Esophagus mucosa (tissue), 1 donor: ENCODE measurements at regions not wholly inside any gene's neighbourhood (a gene's known extent, or its start where the extent isn't known, plus 50 kb on each side); places are given as distances from the start of the nearest gene placed in this dataset.

ENCODE experiments used
- ATAC-seq: fragments of 200-7000 bp; cut with Tn5 transposase; one replicate; pipeline ENCODE4 v1.9.1; 2020
- donor health status: DM: yes; HTN: yes; CAD: no.

DNA sequence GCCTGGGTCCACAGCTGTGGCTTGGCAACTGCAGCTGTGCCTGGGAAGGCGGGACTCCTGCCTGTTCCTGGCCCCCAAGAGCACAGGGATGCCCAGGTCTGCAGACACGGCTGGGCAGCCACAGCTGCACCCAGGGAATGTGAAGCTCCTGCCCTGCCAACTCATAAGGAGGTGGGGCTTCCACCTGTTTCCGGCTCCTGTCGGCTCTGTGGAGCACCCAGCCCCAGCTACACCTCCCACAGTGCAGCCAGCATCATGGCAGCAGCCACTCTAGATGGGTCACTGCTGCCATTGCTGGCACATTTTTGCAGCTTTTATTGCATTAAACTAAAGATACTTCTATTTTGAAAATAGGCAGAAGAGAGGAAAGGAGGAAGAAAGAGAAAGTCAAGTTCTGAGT lies 207.9 kb downstream of the SAMD5 start:
- ATAC-seq: peak; percentile 54

DNA sequence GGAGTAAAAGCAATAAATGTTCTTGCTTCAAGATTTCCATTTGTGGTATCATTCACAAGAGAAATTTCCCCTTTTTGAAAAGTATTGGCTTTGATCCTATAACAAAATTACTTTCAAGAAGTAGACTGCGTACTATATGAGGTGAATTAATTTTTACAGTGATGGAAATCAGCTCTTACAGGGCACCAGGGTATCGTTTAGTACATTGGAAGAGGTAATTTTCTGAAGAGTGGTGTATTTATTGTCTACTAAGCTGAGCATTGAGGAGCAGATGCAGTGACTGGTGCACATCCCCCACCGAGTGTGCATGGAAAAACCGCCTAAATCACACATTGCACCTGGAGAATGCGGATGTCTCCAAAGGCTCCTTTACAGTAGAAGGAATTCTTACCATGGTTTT lies 209.5 kb downstream of the SAMD5 start:
- no peak for ATAC-seq

DNA sequence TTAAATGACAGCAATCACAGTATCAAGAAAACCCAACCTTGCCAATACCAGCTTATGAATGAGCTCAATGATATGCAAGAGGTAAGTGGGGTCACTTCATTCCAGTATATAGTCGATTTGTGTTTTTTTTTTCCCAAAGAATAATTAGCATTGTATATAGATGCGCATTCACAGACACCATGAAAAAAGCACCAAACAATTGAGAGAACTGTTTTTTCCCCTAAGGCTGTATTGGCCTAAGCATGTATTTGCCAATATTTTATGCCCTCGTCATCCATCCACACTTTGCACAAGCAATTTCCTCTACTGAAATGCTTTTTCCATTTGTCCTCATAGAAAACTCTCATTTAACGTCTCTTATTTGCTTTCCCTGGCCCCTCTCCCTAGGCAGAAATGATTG lies 213.7 kb downstream of the SAMD5 start:
- no peak for ATAC-seq

DNA sequence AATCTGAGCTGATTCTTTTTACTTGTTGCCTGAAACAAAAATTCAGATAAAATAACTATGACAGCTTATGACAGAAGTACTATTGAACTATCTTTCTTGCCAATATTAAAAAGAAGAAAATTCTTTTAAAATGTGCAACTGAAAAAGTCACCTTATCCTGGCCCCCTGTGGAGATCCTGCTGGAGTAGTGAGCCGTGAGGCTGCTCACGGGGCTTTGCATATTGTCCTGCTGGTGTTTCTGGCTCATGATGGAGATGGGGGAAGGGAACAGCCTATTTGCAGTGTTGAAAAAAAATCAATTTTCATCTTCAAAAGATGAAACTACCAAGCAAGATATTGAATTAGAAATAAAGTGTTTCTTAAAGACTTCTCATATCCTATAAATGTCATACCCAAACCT lies 216.0 kb downstream of the SAMD5 start:
- ATAC-seq: no peak

DNA sequence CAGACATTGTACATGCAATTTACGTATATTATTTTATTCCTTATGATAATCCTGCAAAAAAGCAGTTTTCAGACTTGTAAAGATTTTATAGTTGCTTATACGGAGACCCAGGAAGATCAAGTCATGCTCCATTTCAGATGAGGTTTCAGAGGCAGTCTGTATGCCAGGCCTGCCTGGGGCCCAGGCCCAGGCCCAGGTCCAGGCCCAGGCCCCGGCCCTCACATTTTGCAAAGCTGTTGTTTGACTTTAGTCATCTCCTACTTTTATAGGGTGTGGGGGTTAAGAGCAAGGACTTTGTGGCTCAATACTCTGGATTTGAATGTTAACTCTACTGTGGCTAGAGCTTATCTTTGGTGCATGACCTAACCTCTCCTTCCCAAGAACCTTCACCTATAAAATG lies 217.9 kb downstream of the SAMD5 start:
- ATAC-seq: no peak

DNA sequence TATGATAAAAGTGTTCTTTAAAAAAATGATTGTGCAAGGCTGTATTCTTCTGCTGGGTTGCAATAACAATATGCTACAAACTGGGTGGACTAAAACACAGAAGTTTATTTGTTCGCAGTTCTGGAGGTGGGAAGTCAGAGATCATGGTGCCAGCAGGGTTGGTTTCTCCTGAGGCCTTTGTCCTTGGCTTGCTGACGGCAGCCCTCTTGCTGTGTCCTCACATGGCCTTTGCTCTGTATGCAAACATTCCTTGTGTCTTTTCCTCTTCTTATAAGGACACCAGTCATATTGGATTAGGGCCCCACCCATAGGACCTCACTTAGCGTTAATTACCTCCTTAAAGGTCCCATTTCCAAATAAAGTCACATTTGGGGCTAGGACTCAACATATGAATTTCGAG lies 220.4 kb downstream of the SAMD5 start:
- no peak for ATAC-seq

DNA sequence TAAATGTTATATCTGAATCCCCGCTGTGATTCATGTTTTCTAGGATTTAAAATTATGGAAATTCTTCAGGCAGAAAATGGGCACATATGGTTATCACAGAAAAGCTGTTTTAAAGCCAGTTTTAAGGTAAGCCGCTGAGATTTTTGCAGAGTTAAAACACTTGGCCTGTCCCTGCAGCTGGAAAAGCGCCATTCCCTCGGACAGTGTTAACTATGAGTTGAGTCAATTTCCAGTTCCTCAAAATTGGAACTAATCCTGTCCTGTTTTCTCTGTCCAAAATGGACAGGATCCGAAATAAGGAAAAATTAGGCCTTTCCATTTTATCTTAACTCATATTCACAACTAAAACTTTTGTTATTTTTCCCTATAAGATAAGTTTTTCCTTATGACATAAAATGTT lies 225.2 kb downstream of the SAMD5 start:
- no peak for ATAC-seq

DNA sequence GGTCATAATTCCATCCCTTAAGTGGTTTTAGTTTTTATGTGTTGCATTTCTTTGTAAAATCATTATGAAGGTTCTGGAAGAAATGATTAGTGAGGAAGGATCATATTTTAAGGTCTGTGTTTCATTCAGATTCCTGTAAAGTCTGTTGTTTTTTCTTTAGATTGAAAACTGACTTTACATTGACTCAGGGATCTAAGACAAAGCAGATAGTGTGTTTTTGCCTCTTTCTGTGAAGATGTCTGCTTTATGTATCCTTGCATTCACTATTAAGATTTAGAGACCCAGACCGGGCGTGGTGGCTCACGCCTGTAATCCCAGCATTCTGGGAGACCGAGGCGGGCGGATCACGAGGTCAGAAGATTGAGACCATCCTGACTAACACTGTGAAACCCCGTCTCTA lies 225.7 kb downstream of the SAMD5 start:
- no peak for ATAC-seq

DNA sequence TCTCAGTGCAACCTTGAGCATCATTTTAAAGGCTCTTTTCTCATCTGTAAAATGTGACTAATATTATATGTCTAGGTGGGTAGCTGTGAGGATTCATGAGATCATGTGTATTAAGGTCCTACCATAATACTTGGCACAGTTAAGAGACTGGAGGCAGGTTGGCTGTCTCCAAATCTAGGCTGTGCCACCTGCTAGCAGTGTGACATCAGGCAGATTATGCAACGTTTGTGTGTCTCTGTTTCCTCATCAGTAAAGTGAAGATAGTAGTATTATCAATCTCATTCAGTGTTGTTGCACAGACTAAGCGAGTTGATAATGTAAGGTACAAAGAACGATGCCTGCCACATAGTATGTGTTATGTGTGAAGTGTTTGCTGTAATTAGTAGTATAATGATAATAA lies 227.4 kb downstream of the SAMD5 start:
- ATAC-seq: no peak

DNA sequence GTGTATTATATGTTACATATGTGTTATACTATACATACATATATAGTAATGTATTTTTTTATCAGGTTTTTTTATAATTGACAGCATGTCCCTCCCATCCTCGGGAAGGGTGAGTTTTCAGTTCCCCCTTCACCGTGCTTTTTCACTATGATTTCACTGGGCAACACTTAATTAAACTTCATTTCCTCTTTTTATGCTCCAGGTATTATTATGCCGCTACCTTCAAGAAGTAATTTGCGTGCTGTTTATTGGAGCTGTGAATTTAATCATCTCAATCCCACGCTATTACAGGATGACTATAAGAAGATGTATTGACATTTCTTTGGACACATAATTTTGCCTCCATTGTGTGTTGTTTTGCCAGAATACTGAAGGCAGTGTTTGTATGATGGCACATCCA lies 228.6 kb downstream of the SAMD5 start:
- no peak for ATAC-seq

DNA sequence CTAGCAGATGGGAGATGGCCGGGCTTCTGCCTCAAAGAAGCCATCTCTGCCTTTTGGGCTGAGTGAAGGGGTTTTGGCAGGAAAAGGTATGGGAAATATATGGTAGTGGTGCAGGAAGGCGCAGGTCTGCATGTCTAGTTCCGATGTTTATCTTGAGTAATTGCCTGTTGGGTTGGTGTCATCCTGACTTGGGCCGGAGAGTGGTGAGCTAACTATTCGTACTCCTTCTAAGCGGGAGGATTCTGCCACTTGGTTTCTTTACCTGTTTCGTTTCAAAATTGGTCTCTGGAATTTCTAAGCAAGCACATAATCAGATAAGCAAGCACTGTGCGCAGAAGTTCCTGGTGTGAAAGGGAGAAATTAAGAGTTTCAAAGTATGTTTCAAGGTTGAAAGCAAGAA lies 229.6 kb downstream of the SAMD5 start:
- no peak for ATAC-seq

DNA sequence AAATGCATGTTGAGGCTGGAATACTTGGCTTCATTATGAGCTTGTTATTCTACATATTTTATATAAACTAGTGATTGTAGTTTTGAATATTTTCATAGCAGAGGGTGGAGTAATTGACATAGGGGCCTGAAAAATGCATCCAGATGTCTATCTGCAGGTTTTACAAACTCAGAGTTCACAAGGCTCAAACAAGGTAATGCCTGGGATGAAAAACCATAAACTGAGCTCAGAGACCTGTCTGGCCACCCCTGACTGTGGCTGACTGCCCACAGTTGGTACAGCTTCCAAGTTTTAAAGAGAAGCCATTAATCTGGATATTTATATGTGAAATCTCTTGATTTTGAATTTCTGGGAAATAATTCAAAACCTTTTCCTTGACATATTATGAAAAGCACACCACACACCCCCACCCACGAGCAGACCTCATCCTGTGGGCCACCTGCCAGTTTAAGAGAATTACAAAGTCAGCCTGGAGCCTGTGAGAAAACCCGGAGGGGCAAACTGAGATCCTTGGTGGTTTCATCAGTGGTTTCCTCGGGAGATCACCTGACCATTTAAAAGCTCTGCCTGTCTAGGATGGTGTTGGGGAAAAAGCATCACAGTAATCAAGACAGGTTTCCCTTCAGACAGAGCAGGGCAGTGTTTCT lies 230.1 kb downstream of the SAMD5 start:
- ATAC-seq: no peak

DNA sequence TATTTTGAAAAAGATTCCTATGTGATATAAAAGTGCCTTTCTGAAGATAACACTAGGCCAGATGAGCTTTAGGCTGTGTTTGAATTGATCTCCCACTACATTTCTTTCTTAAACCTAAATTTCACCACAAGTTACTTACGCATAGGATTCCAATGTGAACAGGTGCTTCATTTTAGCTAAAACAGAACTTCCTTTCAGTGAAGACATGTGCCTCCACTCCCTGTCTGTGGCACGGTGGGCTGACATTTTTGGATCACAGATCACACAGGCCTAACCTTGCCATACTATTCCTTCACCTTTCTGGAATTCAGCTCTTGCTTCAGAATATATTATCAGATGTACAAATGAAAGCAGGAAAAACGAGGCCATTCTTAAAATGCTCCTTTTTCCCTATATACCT lies 231.8 kb downstream of the SAMD5 start:
- no peak for ATAC-seq

DNA sequence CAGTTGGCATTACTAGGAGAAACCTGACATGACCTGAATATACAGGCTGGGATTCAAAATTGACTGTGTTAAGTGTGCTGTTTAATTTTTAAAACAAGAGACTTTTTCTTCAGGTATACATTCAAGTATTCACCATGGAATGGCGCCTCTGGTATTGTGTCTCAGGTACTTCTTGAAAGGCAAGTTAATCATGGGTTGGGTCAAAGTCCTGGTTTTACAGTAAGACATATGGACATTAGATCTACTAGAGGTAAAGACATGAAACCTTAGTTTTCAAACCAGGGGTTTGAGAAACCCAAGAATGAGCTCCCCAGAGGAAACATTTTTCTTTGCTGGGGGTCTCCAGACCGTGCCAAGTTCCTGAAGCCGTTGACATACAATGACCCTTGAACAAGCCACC lies 232.4 kb downstream of the SAMD5 start:
- ATAC-seq: no peak

DNA sequence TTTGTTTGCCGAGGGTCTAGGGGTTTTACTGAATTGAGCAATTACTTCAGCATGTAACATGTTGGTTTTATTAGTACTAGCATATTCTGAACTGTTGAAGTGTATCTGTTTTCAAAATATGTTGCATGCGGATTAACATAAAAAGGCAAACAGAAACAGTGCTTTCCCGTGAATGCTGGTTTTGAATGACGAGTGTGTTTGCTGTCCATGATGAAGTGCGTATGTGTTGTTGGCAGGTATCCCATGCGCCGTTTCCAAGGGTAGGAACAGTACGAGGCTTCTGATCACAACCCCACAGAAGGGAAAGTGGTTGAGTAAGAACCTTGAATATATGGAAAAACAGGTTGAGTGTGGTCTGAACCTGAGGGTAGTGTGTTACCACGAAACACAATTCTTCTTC lies 232.9 kb downstream of the SAMD5 start:
- no peak for ATAC-seq

DNA sequence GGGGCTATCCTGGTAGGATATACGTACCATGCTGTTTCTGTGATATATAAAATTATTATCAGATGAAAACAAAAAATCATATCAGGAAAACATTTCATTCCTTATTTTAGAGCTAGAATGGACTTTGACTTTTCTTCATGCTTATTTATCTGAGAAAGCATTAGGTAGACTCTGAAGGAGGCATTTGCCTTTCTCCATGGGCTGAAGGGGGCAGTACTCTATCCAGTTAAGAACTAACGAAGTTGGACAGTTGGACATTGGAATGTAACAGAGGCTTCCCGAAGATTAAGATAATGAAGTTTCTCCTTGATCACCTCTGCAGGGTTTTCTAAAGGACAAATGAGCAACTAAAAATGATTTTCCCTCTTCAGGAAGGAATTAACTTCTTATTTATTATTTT lies 233.9 kb downstream of the SAMD5 start:
- no peak for ATAC-seq

DNA sequence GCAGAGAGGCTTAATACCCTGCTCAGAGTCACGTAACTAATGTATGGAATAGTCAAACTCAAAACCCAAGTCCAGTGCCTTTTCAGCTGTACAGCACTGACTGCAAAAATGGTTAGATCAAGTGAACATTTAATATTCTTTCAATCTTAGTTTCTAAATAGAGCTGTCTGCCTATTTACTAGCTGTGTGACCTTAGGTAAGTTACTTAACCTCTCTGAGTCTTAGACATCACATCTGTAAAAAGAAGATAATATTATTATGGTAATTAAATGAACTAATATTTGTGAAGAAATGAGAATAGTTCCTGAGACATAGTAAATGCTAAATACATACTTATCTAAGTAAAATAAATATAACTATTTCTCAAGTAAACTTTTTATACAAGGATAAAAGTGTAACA lies 235.5 kb downstream of the SAMD5 start:
- ATAC-seq: no peak

DNA sequence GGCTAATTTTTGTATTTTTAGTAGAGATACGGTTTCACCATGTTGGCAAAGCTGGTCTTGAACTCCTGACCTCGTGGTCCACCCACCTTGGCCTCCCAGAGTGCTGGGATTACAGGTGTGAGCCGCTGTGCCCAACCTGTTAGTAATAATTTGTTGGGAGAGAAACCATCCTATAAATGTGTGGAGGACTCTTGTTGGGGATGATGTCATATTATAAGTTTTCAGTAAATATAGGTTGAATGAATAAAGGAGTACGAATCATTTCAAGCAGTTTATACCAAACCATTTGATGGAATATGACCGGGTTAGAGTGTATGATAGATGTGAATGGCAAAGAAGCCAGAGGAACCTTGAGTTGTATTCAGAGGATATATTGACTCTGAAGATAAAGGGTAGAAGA lies 240.8 kb downstream of the SAMD5 start:
- ATAC-seq: no peak

DNA sequence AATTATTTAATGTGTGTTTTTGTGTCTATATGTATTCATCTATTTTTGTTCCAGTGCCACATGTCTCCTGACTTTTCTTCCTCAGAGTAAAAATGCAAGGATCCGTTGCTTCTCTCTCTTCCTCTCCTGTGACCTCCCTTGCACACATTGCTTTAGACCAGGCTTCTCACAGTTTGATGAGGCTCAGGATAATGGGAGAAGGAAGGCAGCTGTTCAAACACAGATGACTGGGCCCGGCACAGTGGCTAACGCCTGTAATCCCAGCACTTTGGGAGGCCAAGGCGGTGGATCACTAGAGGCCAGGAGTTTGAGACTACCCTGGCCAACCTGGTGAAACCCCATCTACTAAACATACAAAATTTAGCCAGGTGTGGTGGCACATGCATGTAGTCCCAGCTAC lies 241.9 kb downstream of the SAMD5 start:
- ATAC-seq: no peak

DNA sequence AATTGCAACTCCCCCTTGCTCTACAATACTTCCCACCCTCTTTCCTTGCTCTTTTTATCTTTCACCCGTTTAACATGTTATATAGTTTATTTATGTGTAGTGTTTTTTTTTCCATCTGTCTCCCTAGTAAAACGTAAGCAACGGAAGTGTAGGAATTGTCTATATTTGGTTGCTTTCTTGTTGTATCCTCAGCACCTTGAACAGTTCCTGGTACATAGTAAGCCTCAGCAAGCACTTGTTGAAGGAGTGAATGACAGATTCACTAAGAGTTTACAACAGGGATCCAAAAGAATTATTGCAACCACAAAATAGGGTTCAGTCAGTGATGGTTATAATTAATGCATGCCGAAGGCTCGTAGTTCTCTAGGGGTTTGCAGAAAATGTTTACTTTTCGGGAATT lies 242.7 kb downstream of the SAMD5 start:
- no peak for ATAC-seq

DNA sequence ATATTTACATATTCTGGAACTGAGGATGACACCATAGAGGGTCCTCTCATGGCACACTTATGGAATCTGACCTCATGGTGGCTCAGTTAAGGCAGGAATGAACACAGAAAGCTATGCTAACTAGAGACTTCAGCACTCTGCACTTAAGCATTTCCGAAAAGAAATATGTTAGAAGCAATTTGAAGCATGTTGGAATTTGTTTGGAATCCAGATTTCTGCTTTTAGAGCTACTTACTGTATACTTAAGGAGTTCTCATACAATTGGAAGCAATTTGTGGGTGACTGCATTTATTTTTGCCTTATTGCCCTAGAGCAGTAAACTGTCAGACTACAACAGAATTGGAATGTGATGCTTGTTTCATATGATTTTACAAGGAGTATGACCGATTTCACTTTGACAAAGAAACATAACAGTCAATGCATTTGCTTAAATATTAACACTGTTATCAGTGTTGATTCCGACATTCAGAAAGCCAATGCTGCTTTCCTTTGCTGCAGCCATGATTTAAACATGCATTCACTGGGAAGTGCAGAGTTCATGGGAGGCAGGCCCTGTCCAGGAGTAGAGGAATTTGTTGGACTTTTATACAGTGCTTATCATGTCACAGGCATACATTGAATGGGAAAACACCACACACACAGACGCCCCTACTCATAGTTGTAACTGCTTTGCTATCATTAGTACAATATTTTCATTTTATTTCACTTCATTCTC lies 244.4 kb downstream of the SAMD5 start:
- ATAC-seq: no peak

DNA sequence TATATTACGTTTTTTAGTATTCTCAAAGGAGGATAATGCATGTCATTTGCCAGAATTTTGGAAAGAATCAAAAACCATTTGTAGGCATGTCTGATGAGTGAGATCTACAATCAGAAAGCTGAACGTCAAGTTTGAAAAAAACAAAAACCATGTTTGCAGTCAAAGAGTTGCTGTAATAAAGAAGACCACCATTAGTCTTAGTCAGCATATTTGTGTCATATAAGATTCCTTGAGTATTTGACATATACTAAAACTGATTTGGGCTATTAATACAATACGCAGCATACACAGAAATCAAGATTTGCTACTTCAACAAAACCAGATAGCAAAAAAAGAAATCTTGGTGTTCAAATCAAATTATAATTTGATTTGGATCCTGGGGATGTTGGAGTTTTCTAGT lies 247.5 kb downstream of the SAMD5 start:
- no peak for ATAC-seq

DNA sequence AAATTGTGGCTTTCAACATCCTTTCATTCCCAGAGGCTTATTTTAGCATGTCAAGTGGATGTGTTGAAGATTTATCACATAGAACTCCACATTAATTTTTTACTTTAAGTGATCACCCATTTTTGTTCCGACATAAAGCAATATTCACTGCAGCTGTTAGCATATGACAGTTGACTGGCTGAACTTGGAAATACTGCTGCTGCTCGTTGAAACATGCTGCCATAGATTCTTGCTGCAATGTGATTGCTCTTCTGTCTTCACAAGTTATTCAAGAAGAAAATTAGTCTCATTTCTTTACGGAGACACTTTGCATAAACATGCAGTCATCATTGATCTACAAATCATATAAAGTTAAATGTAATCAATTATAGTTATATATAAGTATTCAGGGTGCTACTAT lies 248.4 kb downstream of the SAMD5 start:
- no peak for ATAC-seq

DNA sequence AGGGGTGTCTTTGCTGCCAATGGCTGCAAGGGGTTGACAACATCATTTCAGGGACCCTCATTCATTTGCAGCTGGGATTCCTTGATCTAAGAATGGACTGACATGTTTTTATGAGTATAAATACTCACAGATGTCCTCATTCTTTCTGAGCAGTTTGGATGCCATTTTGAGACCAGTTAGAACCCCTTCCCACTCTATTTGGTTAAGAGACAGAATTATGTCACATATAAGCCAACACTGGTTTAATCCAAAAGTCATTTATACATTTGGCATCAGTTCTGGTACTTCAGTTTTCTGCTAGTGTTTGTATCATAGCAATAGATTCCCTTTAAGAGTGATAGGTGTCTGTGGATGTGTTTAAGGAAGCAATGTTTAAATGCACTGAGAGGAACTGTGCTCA lies 248.8 kb downstream of the SAMD5 start:
- no peak for ATAC-seq

DNA sequence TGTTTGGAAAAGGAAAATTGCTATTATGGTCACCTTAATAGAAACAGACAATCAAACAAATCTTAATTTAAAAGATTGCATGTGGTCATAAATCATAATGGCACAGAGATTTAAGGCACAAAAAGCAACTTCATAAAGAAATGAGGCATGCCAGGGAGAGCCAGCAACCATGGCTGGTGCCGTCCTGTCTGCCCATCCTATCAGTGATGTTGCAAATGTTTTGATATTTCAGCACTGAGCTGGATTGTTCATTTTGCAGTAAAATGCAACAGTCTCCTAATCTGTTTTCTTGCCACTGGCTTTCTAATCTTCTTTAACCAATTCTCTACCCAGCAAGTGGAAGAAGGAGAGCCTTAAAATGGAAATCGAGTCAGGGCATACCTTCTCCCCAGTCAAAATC lies 249.8 kb downstream of the SAMD5 start:
- no peak for ATAC-seq
